ENCODE measurements at regions not wholly inside any gene's neighbourhood (a gene's known extent, or its start where the extent isn't known, plus 50 kb on each side); places are given as distances from the start of the nearest gene placed in this dataset.

DNA sequence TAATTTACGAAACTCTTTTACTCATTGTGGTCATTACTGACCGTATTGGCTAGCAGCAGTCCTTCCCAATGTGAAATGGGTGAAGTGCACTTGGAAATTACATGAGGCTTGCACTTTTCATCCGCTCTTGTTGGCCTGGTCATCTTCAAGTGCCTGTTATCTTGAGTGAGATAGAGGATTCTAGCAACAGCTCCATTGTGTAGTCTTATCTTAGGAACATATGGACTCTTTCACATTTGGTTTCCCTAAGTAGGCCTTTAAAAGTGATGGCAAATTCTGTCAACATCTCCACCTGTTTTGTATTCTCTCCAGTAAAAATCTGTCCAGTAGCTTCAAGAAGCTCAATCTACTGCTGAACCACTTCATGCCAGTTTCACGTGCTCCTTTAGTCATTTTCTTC is 114.8 kb upstream of the MARCKS start (continued):
- TF ChIP-seq, protein P1, sequence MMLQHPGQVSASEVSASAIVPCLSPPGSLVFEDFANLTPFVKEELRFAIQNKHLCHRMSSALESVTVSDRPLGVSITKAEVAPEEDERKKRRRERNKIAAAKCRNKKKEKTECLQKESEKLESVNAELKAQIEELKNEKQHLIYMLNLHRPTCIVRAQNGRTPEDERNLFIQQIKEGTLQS (IDR thresholded peaks at IDR 0.05) = no peak
- TF ChIP-seq RXRA (IDR thresholded peaks at IDR 0.05) = no peak
- TF ChIP-seq JUND (IDR thresholded peaks at IDR 0.05) = no peak
- TF ChIP-seq TAF1 (conservative IDR thresholded peaks at IDR 0.05) = no peak

DNA sequence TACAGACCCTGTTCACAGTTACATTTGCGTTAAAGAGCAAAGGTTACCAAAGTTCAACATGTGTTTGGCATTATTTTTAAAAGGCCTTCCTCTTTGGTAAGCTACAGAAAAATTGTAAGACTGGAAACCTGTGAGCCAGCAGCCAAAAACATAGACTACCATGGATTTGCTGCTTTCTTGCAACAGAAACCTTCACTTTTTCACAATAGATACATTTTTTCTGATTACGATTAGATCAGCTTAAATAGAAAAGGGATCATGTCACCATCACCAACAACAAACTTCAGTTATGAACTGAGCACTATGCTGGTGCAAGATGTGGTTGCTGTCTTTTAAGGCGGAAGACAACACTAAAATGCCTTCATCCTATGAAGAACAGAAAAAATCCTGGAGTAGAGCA is 112.3 kb upstream of the MARCKS start:
- Histone ChIP-seq H3K4me3 (ENCODE audit: low read depth in 1 of 3, low read length in 3 of 3) (no peak overlapping the region), H3K27me3 (ENCODE audit: control insufficient read depth in 4 of 4, insufficient read depth in 4 of 4, low read length in 3 of 4) (no peaks in the 10 kb centered on the region), H3K36me3 (ENCODE audit: control insufficient read depth in 4 of 4, insufficient read depth in 3 of 4, low read depth in 1 of 4, low read length in 3 of 4) (no peaks in the 10 kb centered on the region), H3K4me1 (ENCODE audit: control insufficient read depth in 4 of 4, insufficient read depth in 4 of 4, low read length in 3 of 4) (peaks cover 0 to 2% (median 0%) of the 10 kb centered on the region in 4 donors), H3K9me3 (ENCODE audit: control insufficient read depth in 4 of 4, low read length in 3 of 4) (no peaks in the 10 kb centered on the region), H3K27ac (ENCODE audit: low read depth in 1 of 2, low read length in 2 of 2) (no peak overlapping the region), H3K9ac (ENCODE audit: low read depth in 1 of 2, low read length in 2 of 2) (no peak overlapping the region)
- WGBS = 63% methylated on average over 3 of the region's 3 CpGs
- TF ChIP-seq, protein P2, sequence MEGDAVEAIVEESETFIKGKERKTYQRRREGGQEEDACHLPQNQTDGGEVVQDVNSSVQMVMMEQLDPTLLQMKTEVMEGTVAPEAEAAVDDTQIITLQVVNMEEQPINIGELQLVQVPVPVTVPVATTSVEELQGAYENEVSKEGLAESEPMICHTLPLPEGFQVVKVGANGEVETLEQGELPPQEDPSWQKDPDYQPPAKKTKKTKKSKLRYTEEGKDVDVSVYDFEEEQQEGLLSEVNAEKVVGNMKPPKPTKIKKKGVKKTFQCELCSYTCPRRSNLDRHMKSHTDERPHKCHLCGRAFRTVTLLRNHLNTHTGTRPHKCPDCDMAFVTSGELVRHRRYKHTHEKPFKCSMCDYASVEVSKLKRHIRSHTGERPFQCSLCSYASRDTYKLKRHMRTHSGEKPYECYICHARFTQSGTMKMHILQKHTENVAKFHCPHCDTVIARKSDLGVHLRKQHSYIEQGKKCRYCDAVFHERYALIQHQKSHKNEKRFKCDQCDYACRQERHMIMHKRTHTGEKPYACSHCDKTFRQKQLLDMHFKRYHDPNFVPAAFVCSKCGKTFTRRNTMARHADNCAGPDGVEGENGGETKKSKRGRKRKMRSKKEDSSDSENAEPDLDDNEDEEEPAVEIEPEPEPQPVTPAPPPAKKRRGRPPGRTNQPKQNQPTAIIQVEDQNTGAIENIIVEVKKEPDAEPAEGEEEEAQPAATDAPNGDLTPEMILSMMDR (IDR thresholded peaks at IDR 0.05; ENCODE audit: low read depth, low read length, missing input control) = no peak
- TF ChIP-seq RXRA (IDR thresholded peaks at IDR 0.05) = peak in 1 of 2 donors; percentile 6
- DNase-seq (ENCODE audit: low spot score) = no peak

DNA sequence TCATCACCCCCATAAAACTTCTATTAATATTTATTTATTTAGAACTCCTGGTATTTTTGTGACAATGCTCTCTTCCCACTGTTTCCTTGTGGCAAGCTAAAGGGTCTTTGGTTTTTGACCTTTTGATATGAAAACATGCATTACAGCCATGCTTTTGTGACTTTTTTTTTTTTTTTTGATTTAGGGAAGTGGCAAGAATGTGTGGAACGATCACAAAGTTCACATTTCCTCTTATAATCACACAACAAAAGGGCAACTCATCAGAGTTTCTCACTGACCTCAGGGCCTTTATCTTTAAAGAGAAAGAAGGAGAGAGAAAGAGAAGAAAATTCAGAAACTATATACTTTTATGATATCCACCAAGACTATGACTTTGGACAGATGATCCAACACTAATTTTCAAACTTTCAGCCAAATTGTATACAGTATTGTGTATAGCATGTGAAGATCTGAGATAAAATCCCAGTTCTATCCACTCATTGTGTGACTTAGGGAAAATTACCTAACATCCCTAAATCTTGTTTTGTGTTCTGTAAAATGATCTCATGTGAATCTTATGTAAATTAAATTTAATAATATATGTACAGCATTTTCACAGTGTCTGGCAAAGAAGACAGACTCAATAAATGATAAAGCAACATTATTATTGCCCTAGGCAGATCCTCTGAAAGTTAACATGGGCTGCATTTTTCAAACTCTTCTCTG is 106.8 kb upstream of the MARCKS start:
- H3K27ac ChIP-seq (ENCODE audit: low read depth in 1 of 2, low read length in 2 of 2) = no peak overlapping the region
- H3K9me3 ChIP-seq (ENCODE audit: control insufficient read depth in 4 of 4, low read length in 3 of 4) = no peaks in the 10 kb centered on the region
- DNase-seq (ENCODE audit: low spot score) = no peak
- no peak overlapping the region for H3K4me3 ChIP-seq (ENCODE audit: low read depth in 1 of 3, low read length in 3 of 3)
- TF ChIP-seq YY1 (IDR thresholded peaks at IDR 0.05) (no peak), HNF4G (IDR thresholded peaks at IDR 0.05) (no peak), RAD21 (IDR thresholded peaks at IDR 0.05) (no peak), RXRA (IDR thresholded peaks at IDR 0.05) (no peak), GABPA (IDR thresholded peaks at IDR 0.05 in 1 of 2, conservative IDR thresholded peaks at IDR 0.05 in 1 of 2) (no peak), JUND (IDR thresholded peaks at IDR 0.05) (no peak), NR2F2 (IDR thresholded peaks at IDR 0.05) (no peak), FOXA1 (IDR thresholded peaks at IDR 0.05) (no peak), TAF1 (conservative IDR thresholded peaks at IDR 0.05) (no peak), HNF4A (conservative IDR thresholded peaks at IDR 0.05) (no peak), FOXA2 (IDR thresholded peaks at IDR 0.05) (no peak), EGR1 (IDR thresholded peaks at IDR 0.05; ENCODE audit: low read depth in 2 of 2) (no peak), SP1 (IDR thresholded peaks at IDR 0.05) (no peak)
- TF ChIP-seq, protein P3, sequence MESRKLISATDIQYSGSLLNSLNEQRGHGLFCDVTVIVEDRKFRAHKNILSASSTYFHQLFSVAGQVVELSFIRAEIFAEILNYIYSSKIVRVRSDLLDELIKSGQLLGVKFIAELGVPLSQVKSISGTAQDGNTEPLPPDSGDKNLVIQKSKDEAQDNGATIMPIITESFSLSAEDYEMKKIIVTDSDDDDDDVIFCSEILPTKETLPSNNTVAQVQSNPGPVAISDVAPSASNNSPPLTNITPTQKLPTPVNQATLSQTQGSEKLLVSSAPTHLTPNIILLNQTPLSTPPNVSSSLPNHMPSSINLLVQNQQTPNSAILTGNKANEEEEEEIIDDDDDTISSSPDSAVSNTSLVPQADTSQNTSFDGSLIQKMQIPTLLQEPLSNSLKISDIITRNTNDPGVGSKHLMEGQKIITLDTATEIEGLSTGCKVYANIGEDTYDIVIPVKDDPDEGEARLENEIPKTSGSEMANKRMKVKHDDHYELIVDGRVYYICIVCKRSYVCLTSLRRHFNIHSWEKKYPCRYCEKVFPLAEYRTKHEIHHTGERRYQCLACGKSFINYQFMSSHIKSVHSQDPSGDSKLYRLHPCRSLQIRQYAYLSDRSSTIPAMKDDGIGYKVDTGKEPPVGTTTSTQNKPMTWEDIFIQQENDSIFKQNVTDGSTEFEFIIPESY (IDR thresholded peaks at IDR 0.05) = no peak
- TF ChIP-seq, protein P1 (IDR thresholded peaks at IDR 0.05) = no peak
- TF ChIP-seq, protein P4, sequence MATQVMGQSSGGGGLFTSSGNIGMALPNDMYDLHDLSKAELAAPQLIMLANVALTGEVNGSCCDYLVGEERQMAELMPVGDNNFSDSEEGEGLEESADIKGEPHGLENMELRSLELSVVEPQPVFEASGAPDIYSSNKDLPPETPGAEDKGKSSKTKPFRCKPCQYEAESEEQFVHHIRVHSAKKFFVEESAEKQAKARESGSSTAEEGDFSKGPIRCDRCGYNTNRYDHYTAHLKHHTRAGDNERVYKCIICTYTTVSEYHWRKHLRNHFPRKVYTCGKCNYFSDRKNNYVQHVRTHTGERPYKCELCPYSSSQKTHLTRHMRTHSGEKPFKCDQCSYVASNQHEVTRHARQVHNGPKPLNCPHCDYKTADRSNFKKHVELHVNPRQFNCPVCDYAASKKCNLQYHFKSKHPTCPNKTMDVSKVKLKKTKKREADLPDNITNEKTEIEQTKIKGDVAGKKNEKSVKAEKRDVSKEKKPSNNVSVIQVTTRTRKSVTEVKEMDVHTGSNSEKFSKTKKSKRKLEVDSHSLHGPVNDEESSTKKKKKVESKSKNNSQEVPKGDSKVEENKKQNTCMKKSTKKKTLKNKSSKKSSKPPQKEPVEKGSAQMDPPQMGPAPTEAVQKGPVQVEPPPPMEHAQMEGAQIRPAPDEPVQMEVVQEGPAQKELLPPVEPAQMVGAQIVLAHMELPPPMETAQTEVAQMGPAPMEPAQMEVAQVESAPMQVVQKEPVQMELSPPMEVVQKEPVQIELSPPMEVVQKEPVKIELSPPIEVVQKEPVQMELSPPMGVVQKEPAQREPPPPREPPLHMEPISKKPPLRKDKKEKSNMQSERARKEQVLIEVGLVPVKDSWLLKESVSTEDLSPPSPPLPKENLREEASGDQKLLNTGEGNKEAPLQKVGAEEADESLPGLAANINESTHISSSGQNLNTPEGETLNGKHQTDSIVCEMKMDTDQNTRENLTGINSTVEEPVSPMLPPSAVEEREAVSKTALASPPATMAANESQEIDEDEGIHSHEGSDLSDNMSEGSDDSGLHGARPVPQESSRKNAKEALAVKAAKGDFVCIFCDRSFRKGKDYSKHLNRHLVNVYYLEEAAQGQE (IDR thresholded peaks at IDR 0.05) = no peak
- TF ChIP-seq, protein P2 (IDR thresholded peaks at IDR 0.05; ENCODE audit: low read depth, low read length, missing input control) = no peak
- TF ChIP-seq, protein P5, sequence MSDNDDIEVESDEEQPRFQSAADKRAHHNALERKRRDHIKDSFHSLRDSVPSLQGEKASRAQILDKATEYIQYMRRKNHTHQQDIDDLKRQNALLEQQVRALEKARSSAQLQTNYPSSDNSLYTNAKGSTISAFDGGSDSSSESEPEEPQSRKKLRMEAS (IDR thresholded peaks at IDR 0.05) = no peak
- WGBS = 40% methylated on average over 1 of the region's 1 CpG
- H3K27me3 ChIP-seq (ENCODE audit: control insufficient read depth in 4 of 4, insufficient read depth in 4 of 4, low read length in 3 of 4) = no peaks in the 10 kb centered on the region
- no peak overlapping the region for H3K9ac ChIP-seq (ENCODE audit: low read depth in 1 of 2, low read length in 2 of 2)
- H3K36me3 ChIP-seq (ENCODE audit: control insufficient read depth in 4 of 4, insufficient read depth in 3 of 4, low read depth in 1 of 4, low read length in 3 of 4) = no peaks in the 10 kb centered on the region
- no peaks in the 10 kb centered on the region for H3K4me1 ChIP-seq (ENCODE audit: control insufficient read depth in 4 of 4, insufficient read depth in 4 of 4, low read length in 3 of 4)
